Endothelial cell of umbilical vein (primary cell): ENCODE measurements at regions not wholly inside any gene's neighbourhood (a gene's known extent, or its start where the extent isn't known, plus 50 kb on each side); places are given as distances from the start of the nearest gene placed in this dataset.

ENCODE experiments used
- CTCF ChIP-seq, 2 donors: IDR thresholded peaks; 1 replicate in 1 of 2; 2 replicates in 1 of 2; pipeline ENCODE4 v1.5.1; 2011; ENCODE audit warnings: low read length in 2 of 2, mild to moderate bottlenecking in 2 of 2, moderate library complexity in 2 of 2, control low read depth in 1 of 2, inconsistent platforms in 1 of 2, low read depth in 1 of 2; ENCODE audit not compliant: insufficient read depth in 1 of 2; ENCODE audit errors: extremely low read depth in 1 of 2
- GATA2 ChIP-seq: IDR thresholded peaks from 2 replicates; pipeline ENCODE4 v1.7.0; 2011; ENCODE audit warnings: low read depth, mild to moderate bottlenecking, moderate library complexity, mixed read lengths, low read length; ENCODE audit not compliant: insufficient read length, insufficient read depth
- POLR2A ChIP-seq: IDR thresholded peaks from 2 replicates; pipeline ENCODE4 v1.6.1; 2012; ENCODE audit warnings: low read depth, mild to moderate bottlenecking, control low read depth, low read length

- no peak for TF ChIP-seq POLR2A
- no peak for TF ChIP-seq CTCF (IDR thresholded peaks at IDR 0.05; ENCODE audit: extremely low read depth in 1 of 2, insufficient read depth in 1 of 2, low read depth in 1 of 2, low read length in 2 of 2)
- no peak for TF ChIP-seq GATA2
Measured at GRCh38 chr16:27689711-27690110, 139.8 kb downstream of the KATNIP start.
